Upper lobe of left lung (tissue), 4 donors: ENCODE measurements at regions not wholly inside any gene's neighbourhood (a gene's known extent, or its start where the extent isn't known, plus 50 kb on each side); places are given as distances from the start of the nearest gene placed in this dataset.

Source experiments
- CTCF ChIP-seq, 6 experiments: fragments of 450-650 bp in 4 of 6; fragments of 200-600 bp in 2 of 6; sonication (generic) in 2 of 6; IDR thresholded peaks; one replicate each; pipeline ENCODE4 v1.5.1; 2016 to 2019; ENCODE audit warnings: antibody characterized with exemption in 6 of 6
- POLR2A ChIP-seq, 4 donors: fragments of 450-650 bp; IDR thresholded peaks; one replicate each; pipeline ENCODE4 v1.5.1; 2016 to 2017; ENCODE audit warnings: antibody characterized with exemption in 4 of 4, mild to moderate bottlenecking in 2 of 4

- TF ChIP-seq POLR2A (IDR thresholded peaks at IDR 0.05): no peak
- TF ChIP-seq CTCF (IDR thresholded peaks at IDR 0.05): no peak
Observed at GRCh38 chr11:56883371-56883987, 105.2 kb upstream of the OR5AK2 start.
